NCI-H1105 treated with DMSO at 0.1 percent for 48 hours (cell line): ENCODE measurements at regions not wholly inside any gene's neighbourhood (a gene's known extent, or its start where the extent isn't known, plus 50 kb on each side); places are given as distances from the start of the nearest gene placed in this dataset.

Experiments used
- DNase-seq: peaks from one replicate; lab custom pipeline; 2025; lab: John Stamatoyannopoulos, UW

GRCh38 chr3:5069627-5070026 lies 52.5 kb upstream of the ARL8B start:
- no peak for DNase-seq

- no peak for DNase-seq
Observed at GRCh38 chr3:5071061-5071460, 51.0 kb upstream of the ARL8B start.

DNA sequence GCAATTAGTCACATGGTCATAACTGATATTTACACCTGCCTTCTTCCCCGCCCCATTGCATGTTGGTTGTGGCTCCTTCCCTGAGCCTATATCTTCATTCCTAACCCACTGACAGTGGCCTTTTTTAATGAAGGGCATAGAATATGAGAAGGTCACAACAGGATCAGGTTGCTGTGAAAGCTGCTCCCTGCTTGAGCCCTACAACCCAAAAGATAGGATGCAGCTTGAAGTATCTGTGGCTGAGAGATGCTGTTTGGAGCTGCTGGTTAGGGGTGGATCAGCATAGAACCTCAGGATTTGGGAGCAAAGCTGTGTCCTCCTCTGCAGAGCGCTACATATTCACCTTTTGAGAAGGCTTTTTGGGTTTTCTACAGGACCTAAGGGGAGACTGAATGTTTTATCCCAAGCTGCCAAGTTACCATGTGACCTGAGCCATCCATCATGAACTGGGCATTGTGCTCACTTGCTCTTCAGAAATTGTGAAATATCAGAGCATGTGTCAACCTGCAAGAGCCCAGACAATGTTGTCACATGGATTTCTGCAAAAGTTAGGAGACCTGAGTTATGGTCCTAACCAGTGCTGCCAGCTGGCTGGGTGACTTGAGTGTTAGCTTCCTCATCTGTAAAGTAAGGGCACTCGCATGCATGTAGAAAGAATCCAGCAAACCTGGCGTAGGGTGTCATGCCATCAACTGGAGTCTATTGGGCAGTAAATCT lies 49.8 kb upstream of the ARL8B start:
- DNase-seq, result no peak
